IPS-15b (cell line): ENCODE measurements at regions not wholly inside any gene's neighbourhood (a gene's known extent, or its start where the extent isn't known, plus 50 kb on each side); places are given as distances from the start of the nearest gene placed in this dataset.
"Not testable (repeated sequence)": the region's sequence is repeated elsewhere in the genome, so short reads cannot be mapped to it uniquely, and the experiment has no call there.

Source experiments
- H3K27me3 ChIP-seq: one replicate; pipeline ENCODE4 v1.6.1; 2013; ENCODE audit warnings: low read length; ENCODE audit not compliant: control insufficient read depth, insufficient read depth
- H3K36me3 ChIP-seq: one replicate; pipeline ENCODE4 v1.6.1; 2013; ENCODE audit warnings: low read length; ENCODE audit not compliant: control insufficient read depth, insufficient read depth
- H3K4me1 ChIP-seq: one replicate; pipeline ENCODE4 v1.6.1; 2013; ENCODE audit warnings: mild to moderate bottlenecking, low read length; ENCODE audit not compliant: control insufficient read depth, insufficient read depth
- H3K4me3 ChIP-seq: one replicate; pipeline ENCODE4 v1.5.1; 2013; ENCODE audit warnings: low read depth, low read length
- H3K9ac ChIP-seq: one replicate; pipeline ENCODE4 v1.6.1; 2013; ENCODE audit warnings: low read depth, mild to moderate bottlenecking, low read length
- H3K9me3 ChIP-seq: one replicate; pipeline ENCODE4 v1.6.1; 2013; ENCODE audit warnings: mild to moderate bottlenecking, low read length; ENCODE audit not compliant: control insufficient read depth, insufficient read depth

DNA sequence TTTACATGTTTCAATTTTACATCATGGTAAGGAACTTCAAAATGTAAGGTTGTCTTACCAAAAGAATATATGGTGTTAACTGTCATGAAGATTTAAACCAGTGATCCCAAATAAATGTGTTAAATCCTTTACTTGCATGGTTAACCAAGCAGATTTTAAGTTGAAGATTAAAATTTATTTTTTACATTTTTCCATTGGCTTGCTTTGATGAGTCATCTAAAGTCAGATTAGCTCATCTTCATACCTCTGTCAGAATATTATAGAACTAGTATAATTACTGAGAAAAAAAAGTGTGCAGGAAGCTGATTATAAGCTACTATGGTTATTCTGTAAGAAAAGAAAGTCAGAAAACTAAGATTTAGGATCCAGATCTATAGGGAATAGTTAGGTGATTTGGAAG is 95.3 kb upstream of the DPH5 start:
- no peak overlapping the region for H3K4me3 ChIP-seq
- no peak overlapping the region for H3K9ac ChIP-seq
- no peaks in the 10 kb centered on the region for H3K36me3 ChIP-seq
- H3K27me3 ChIP-seq: no peaks in the 10 kb centered on the region
- no peaks in the 10 kb centered on the region for H3K9me3 ChIP-seq
- no peaks in the 10 kb centered on the region for H3K4me1 ChIP-seq

DNA sequence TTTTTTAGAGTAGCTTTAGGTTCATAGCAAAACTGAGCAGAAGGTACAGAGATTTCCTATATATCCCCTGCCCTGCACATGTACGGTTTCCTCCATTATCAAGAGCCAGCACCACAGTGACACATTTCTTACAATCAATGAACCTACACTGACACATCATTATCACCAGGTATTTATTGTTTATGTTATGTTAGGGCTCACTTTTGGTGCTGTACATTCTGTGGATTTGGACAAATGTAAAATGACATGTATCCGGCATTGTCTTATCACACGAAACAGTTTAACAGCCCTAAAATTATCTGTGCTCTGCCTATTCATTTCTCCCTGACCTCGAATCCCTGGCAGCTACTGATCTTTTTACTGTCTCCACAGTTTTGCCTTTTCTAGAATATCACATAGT is 93.7 kb upstream of the DPH5 start:
- H3K4me1 ChIP-seq: no peaks in the 10 kb centered on the region
- H3K4me3 ChIP-seq: no peak overlapping the region
- H3K9ac ChIP-seq: no peak overlapping the region
- no peaks in the 10 kb centered on the region for H3K27me3 ChIP-seq
- H3K9me3 ChIP-seq: no peaks in the 10 kb centered on the region
- H3K36me3 ChIP-seq: no peaks in the 10 kb centered on the region

DNA sequence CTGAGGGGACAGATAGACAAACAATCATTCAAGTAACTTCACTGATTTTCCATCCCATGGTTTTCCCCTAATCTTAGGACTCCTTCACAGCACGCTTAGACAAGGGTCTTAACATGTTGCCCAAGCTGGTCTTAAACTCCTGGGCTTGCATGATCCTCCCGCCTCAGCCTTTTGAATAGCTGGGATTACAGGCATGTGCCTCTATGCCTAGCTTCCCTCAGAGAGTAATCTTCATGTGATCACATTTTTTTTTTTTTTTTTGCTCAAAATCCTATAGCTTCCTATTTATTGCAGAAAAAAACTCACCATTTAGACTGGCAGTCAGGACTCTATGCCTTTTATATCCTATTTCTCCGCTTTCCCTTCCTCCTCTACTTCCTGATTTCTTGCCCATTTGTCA is 90.4 kb upstream of the DPH5 start:
- H3K4me1 ChIP-seq: no peaks in the 10 kb centered on the region
- H3K9me3 ChIP-seq: no peaks in the 10 kb centered on the region
- no peak overlapping the region for H3K4me3 ChIP-seq
- no peaks in the 10 kb centered on the region for H3K27me3 ChIP-seq
- no peaks in the 10 kb centered on the region for H3K36me3 ChIP-seq
- no peak overlapping the region for H3K9ac ChIP-seq

DNA sequence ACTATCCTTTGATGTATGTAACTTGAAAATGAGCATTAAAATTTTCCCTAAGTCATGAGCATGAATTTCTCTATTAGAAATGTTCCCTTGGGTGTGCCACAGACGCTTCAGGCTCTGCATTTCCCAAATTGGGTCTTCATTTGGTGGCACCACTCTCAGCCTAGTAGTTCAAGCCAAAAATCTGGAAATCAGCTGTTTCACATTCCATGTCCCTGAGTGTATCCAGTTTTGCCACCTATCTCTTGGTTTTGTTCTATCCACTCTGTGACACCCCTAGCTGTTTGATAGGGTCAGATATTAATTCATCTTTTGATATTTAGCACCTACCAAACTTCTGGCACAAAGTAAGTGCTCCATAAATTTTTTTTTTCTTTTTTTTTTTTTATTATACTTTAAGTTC is 89.5 kb upstream of the DPH5 start:
- no peaks in the 10 kb centered on the region for H3K9me3 ChIP-seq
- H3K4me3 ChIP-seq: no peak overlapping the region
- H3K36me3 ChIP-seq: no peaks in the 10 kb centered on the region
- H3K27me3 ChIP-seq: no peaks in the 10 kb centered on the region
- no peaks in the 10 kb centered on the region for H3K4me1 ChIP-seq
- no peak overlapping the region for H3K9ac ChIP-seq

DNA sequence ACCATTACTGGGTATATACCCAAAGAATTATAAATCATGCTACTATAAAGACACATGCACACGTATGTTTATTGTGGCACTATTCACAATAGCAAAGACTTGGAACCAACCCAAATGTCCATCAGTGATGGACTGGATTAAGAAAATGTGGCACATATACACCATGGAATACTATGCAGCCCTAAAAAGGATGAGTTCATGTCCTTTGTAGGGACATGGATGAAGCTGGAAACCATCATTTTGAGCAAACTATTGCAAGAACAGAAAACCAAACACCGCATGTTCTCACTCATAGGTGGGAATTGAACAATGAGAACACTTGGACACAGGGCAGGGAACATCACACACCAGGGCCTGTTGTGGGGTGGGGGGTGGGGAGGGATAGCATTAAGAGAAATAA is 88.5 kb upstream of the DPH5 start:
- H3K9ac ChIP-seq, H3K4me1 ChIP-seq, H3K36me3 ChIP-seq, H3K27me3 ChIP-seq, H3K4me3 ChIP-seq, H3K9me3 ChIP-seq: not testable (repeated sequence)

DNA sequence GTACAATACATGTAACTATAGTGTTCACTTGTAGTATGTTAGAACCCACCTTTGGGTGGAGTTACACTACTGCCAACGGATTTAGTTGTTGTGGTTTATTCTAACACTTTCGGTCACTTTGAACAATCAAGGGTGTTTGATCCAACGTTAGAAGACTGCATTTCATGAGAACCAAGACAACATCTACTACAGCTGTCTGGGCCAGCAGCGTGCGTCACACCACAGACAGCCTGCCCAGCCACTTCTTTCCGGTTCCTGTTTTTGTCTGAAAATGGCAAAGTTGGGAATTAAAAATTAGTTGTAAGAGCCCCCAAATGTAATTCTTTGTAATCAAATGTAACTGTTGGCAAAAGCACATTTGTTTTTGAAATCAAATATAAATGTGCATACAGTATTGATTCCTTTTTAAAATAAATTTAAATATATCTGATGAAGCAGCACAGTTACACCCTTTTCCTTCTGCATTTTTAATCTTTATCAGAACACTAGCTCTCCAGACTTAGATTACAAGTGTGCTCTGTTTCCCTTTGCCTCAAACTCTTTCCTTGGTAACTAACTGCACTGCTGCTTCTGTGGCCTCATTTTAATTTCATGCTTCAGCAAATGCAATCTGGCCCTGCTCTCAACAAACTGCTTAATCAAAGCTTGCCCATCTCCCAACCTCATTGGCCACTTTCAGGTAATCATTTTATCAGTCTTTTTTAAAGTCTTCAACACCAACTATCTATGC is 86.6 kb upstream of the DPH5 start:
- no peak overlapping the region for H3K9ac ChIP-seq
- no peak overlapping the region for H3K4me3 ChIP-seq
- no peaks in the 10 kb centered on the region for H3K9me3 ChIP-seq
- no peaks in the 10 kb centered on the region for H3K4me1 ChIP-seq
- no peaks in the 10 kb centered on the region for H3K36me3 ChIP-seq
- no peaks in the 10 kb centered on the region for H3K27me3 ChIP-seq

DNA sequence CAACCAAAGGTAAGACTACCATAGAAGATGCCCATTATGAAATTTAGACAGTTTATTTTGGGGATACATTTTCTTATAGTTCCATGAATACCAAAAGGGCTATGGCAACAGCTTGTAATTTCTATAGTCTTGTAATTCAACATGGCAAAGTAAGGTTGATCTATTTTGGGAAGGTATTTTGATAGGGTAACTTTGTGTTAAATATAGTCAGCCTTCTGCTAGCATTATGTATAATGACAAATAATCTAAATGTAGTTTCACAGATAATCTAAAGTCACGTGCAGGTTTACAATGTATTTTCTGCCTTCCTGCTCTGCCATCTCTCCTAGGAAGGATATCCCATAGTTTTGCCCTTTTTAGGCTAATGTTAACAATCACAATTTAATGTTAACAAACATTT is 85.9 kb upstream of the DPH5 start:
- no peaks in the 10 kb centered on the region for H3K9me3 ChIP-seq
- no peaks in the 10 kb centered on the region for H3K27me3 ChIP-seq
- no peaks in the 10 kb centered on the region for H3K36me3 ChIP-seq
- H3K9ac ChIP-seq: no peak overlapping the region
- no peak overlapping the region for H3K4me3 ChIP-seq
- no peaks in the 10 kb centered on the region for H3K4me1 ChIP-seq

DNA sequence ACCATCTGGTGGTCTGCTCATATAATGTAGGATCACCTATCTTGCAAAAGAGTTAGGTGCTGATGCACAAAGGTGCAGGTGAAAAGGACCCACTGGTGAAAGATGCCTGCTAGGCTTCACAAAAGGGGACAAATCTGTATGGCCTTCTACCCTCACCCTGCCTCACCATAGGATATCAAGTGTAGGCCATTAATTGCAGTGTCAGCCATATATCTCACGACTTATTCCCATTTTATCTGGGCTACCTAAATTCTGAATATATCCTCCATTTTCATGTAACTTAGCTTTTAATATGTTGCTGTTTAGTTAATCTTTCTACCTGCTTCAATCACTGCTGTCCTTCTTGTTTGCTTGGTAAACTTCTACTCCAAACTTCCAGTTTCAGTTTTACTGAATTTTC is 84.2 kb upstream of the DPH5 start:
- H3K9ac ChIP-seq: no peak overlapping the region
- H3K36me3 ChIP-seq: no peaks in the 10 kb centered on the region
- no peaks in the 10 kb centered on the region for H3K27me3 ChIP-seq
- no peaks in the 10 kb centered on the region for H3K9me3 ChIP-seq
- no peak overlapping the region for H3K4me3 ChIP-seq
- no peaks in the 10 kb centered on the region for H3K4me1 ChIP-seq

DNA sequence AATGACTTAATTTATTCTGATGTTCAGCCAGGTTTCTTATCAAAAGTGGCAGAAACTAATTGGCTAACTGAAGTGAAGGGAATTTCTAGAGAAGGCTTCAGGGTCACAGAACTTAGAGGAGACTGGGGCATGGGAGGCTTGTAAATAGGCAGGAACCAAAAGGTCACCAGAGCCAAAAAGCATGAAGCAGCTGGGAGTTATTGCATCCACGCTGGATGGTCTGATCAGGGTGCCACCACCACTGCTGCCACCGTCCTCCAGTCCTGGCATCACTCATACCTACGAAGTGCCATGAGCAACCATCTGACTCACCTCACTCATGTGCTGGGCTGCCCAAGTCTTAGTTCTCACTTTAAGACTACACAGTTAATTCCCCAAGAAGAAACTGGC is 82.5 kb upstream of the DPH5 start:
- H3K36me3 ChIP-seq: no peaks in the 10 kb centered on the region
- no peaks in the 10 kb centered on the region for H3K27me3 ChIP-seq
- no peak overlapping the region for H3K4me3 ChIP-seq
- no peak overlapping the region for H3K9ac ChIP-seq
- no peaks in the 10 kb centered on the region for H3K4me1 ChIP-seq
- H3K9me3 ChIP-seq: no peaks in the 10 kb centered on the region

DNA sequence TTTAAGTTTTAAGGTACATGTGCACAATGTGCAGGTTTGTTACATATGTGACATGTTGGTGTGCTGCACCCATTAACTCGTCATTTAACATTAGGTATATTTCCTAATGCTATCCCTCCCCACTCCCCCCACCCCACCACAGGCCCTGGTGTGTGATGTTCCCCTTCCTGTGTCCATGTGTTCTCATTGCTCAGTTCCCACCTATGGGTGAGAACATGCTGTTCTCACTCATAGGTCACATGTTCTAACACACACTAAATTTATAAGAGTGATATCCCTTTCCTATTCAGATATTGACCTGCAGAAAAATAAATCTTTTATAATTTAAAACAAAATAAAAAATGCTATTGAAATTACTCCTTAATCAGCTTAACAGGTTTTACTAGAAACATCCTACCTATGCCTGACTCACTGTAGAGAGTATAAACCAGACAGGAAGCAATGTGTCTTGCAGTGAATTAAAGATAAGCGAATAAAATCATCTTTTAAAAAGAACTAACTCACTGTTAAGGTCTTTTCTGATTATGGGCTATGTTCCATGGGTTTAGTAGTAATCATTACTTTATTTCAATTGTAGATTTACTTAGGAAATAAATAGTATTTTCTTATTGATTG is 82.0 kb upstream of the DPH5 start:
- H3K9me3 ChIP-seq: no peaks in the 10 kb centered on the region
- no peaks in the 10 kb centered on the region for H3K27me3 ChIP-seq

DNA sequence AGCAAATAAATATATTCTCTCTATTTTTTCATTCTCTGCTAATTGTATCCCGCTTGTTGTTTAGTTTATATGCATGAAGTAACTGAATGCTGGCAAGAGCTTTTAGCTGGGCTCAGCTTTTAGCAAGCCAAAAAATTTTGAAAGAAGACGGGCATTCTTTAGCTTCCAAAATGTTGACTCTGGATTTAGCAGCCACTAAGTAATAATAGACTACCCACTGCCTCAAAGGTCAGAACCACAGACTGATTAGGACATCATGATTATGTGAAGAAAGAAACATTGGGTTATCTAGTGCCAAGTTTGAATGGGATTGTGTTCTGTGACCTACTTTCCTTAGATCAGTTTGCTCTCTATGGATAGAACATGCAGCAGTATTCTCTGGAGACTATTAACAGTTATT is 80.3 kb upstream of the DPH5 start:
- no peaks in the 10 kb centered on the region for H3K9me3 ChIP-seq
- H3K36me3 ChIP-seq: no peaks in the 10 kb centered on the region
- no peak overlapping the region for H3K9ac ChIP-seq
- H3K27me3 ChIP-seq: no peaks in the 10 kb centered on the region
- H3K4me1 ChIP-seq: no peaks in the 10 kb centered on the region
- H3K4me3 ChIP-seq: no peak overlapping the region

More for the DNA sequence above, 82.0 kb upstream of the DPH5 start:
- no peak overlapping the region for H3K9ac ChIP-seq
- H3K4me3 ChIP-seq: no peak overlapping the region
- no peaks in the 10 kb centered on the region for H3K36me3 ChIP-seq
- no peaks in the 10 kb centered on the region for H3K4me1 ChIP-seq

DNA sequence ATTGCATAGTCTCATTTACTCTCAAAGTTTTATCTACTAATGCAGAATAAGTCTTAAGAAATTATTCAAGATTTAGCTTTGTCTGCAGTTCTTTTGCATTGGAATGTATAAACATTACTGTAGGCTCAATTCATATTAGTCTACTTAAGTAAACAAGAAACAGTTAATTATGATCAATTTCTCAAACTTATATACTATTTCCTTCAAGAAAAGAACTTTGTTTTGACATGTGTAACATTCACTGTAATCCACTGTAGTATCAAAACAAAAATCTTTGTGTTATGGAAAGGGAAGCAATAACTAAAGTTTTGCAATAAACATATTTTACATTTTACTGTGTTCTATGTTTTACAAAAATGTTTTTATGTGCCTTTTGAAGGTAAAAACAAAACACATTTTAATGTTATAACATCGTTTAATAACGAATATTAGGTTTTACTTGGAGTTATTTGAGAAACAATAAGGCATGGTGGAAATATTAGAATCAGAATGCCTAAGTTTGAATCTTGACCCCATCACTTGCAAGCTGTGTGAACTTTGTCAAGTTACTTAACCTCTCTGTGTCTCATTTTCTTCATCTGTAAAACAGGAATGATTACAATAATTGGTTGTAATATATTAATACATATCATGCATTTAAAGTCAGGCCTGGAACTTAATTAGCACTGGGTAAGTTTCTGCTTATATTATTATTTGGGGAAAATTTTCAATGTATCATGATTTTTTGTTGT is 77.0 kb upstream of the DPH5 start:
- H3K36me3 ChIP-seq: no peaks in the 10 kb centered on the region
- H3K4me1 ChIP-seq: no peaks in the 10 kb centered on the region
- no peak overlapping the region for H3K4me3 ChIP-seq
- no peaks in the 10 kb centered on the region for H3K9me3 ChIP-seq
- H3K27me3 ChIP-seq: no peaks in the 10 kb centered on the region
- no peak overlapping the region for H3K9ac ChIP-seq
